CD4-positive, alpha-beta T cell treated with Interleukin-15 for 4 hours (primary cell): ENCODE measurements at regions not wholly inside any gene's neighbourhood (a gene's known extent, or its start where the extent isn't known, plus 50 kb on each side); places are given as distances from the start of the nearest gene placed in this dataset.

Source experiments
- DNase-seq: peaks from one replicate; pipeline ENCODE4 v3.0.0-alpha.2; 2020; ENCODE audit warnings: low spot score

GRCh38 chr2:129580001-129580400 lies 399.5 kb upstream of the RAB6C start:
- DNase-seq = no peak

GRCh38 chr2:129585760-129586159 lies 393.7 kb upstream of the RAB6C start:
- no peak for DNase-seq

GRCh38 chr2:129587426-129588064 lies 391.9 kb upstream of the RAB6C start:
- DNase-seq = no peak

- no peak for DNase-seq
Observed at GRCh38 chr2:129604560-129604959, 374.9 kb upstream of the RAB6C start.

GRCh38 chr2:129605646-129606045 lies 373.8 kb upstream of the RAB6C start:
- no peak for DNase-seq

- DNase-seq = no peak
Observed at GRCh38 chr2:129606496-129607270, 372.8 kb upstream of the RAB6C start.

GRCh38 chr2:129609224-129609623 lies 370.2 kb upstream of the RAB6C start:
- no peak for DNase-seq

GRCh38 chr2:129610766-129611165 lies 368.7 kb upstream of the RAB6C start:
- no peak for DNase-seq

- DNase-seq = no peak
Observed at GRCh38 chr2:129611471-129611870, 368.0 kb upstream of the RAB6C start.

- DNase-seq = no peak
Observed at GRCh38 chr2:129619471-129619870, 360.0 kb upstream of the RAB6C start.

GRCh38 chr2:129620411-129620810 lies 359.1 kb upstream of the RAB6C start:
- no peak for DNase-seq

- no peak for DNase-seq
Observed at GRCh38 chr2:129623783-129624182, 355.7 kb upstream of the RAB6C start.

GRCh38 chr2:129627437-129627836 lies 352.0 kb upstream of the RAB6C start:
- no peak for DNase-seq

GRCh38 chr2:129636692-129637091 lies 342.8 kb upstream of the RAB6C start:
- no peak for DNase-seq

GRCh38 chr2:129641371-129641770 lies 338.1 kb upstream of the RAB6C start:
- no peak for DNase-seq

- no peak for DNase-seq
Observed at GRCh38 chr2:129642526-129643043, 336.9 kb upstream of the RAB6C start.

- DNase-seq = no peak
Observed at GRCh38 chr2:129645335-129645734, 334.1 kb upstream of the RAB6C start.

GRCh38 chr2:129646107-129646506 lies 333.4 kb upstream of the RAB6C start:
- DNase-seq = no peak

GRCh38 chr2:129653246-129653645 lies 326.2 kb upstream of the RAB6C start:
- no peak for DNase-seq

- DNase-seq = no peak
Observed at GRCh38 chr2:129654331-129654730, 325.1 kb upstream of the RAB6C start.

GRCh38 chr2:129656081-129656598 lies 323.3 kb upstream of the RAB6C start:
- DNase-seq = no peak

- no peak for DNase-seq
Observed at GRCh38 chr2:129658430-129658829, 321.0 kb upstream of the RAB6C start.

GRCh38 chr2:129661935-129662334 lies 317.5 kb upstream of the RAB6C start:
- DNase-seq = no peak
